ENCODE measurements at regions not wholly inside any gene's neighbourhood (a gene's known extent, or its start where the extent isn't known, plus 50 kb on each side); places are given as distances from the start of the nearest gene placed in this dataset.

DNA sequence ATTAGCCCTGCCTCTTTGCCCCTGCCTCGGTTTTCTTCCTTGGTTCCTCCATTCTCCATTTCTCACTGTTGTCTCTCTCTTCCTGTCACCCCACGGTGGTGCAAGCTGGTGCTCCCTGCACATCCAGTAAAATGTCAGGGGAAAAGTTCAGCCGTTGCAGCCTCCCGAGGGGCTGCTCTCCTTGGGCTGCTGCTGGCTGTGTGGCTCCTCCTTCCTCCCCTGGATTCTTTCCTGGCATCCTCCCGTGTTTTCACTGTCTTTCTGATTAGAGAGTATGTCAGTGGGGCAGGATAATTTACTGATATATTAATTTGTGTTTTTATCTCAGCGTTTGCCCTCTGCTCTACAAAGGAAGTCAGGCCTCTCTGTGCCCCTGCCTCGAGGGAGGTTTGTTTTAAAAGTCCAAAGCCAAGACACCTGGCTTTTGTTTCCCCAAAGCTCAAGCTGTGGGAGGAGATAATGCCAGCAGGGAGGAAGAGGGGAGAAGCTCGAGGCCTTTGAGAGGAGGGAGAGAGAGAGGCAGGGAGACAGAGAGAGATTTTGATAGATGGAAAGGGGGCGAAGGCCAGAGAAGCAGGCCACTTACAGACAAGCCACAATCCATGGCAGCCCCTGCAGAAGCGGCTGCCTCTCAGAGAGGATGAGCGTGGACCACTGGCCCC is 150.3 kb upstream of the NR2F2 start:
- TF ChIP-seq TAF1 (IDR thresholded peaks at IDR 0.05; ENCODE audit: borderline replicate concordance, insufficient read depth, low read length) (no peak), POLR2AphosphoS5 (IDR thresholded peaks at IDR 0.05; ENCODE audit: low read depth, low read length) (no peak), SIN3A (IDR thresholded peaks at IDR 0.05; ENCODE audit: borderline replicate concordance, insufficient read depth, low read length) (no peak)
- TF ChIP-seq, protein P1, sequence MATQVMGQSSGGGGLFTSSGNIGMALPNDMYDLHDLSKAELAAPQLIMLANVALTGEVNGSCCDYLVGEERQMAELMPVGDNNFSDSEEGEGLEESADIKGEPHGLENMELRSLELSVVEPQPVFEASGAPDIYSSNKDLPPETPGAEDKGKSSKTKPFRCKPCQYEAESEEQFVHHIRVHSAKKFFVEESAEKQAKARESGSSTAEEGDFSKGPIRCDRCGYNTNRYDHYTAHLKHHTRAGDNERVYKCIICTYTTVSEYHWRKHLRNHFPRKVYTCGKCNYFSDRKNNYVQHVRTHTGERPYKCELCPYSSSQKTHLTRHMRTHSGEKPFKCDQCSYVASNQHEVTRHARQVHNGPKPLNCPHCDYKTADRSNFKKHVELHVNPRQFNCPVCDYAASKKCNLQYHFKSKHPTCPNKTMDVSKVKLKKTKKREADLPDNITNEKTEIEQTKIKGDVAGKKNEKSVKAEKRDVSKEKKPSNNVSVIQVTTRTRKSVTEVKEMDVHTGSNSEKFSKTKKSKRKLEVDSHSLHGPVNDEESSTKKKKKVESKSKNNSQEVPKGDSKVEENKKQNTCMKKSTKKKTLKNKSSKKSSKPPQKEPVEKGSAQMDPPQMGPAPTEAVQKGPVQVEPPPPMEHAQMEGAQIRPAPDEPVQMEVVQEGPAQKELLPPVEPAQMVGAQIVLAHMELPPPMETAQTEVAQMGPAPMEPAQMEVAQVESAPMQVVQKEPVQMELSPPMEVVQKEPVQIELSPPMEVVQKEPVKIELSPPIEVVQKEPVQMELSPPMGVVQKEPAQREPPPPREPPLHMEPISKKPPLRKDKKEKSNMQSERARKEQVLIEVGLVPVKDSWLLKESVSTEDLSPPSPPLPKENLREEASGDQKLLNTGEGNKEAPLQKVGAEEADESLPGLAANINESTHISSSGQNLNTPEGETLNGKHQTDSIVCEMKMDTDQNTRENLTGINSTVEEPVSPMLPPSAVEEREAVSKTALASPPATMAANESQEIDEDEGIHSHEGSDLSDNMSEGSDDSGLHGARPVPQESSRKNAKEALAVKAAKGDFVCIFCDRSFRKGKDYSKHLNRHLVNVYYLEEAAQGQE (IDR thresholded peaks at IDR 0.05; ENCODE audit: insufficient read depth in 1 of 2, low read depth in 2 of 2, low read length in 2 of 2): no peak

Measured in PFSK-1 (cell line).